Esophagus squamous epithelium (tissue), 5 donors: ENCODE measurements at regions not wholly inside any gene's neighbourhood (a gene's known extent, or its start where the extent isn't known, plus 50 kb on each side); places are given as distances from the start of the nearest gene placed in this dataset.
"Not testable (repeated sequence)": the region's sequence is repeated elsewhere in the genome, so short reads cannot be mapped to it uniquely, and the experiment has no call there.

Experiments used
- DNase-seq: peaks from one replicate; lab custom pipeline; 2025; lab: John Stamatoyannopoulos, UW
- H3K27ac ChIP-seq, 4 donors: fragments of 200-600 bp; sonication (generic); one replicate each; pipeline ENCODE4 v1.5.1; 2016 to 2019; ENCODE audit warnings: mild to moderate bottlenecking in 1 of 4
- H3K27me3 ChIP-seq, 4 donors: fragments of 200-600 bp; sonication (generic); 1 replicate in 3 of 4; 2 replicates in 1 of 4; pipeline versions ENCODE4 v1.5.1 to v1.6.0; 2017 to 2021; ENCODE audit warnings: antibody characterized with exemption in 1 of 4
- H3K36me3 ChIP-seq, 3 donors: fragments of 200-600 bp; sonication (generic); one replicate each; pipeline ENCODE4 v1.5.1; 2016 to 2019
- H3K4me1 ChIP-seq, 3 donors: fragments of 200-600 bp; sonication (generic); one replicate each; pipeline ENCODE4 v1.5.1; 2017 to 2019
- H3K4me3 ChIP-seq, 4 donors: fragments of 200-600 bp; sonication (generic); 1 replicate in 3 of 4; 2 replicates in 1 of 4; pipeline ENCODE4 v1.5.1; 2016 to 2019; ENCODE audit warnings: mild to moderate bottlenecking in 2 of 4, moderate library complexity in 1 of 4
- H3K9me3 ChIP-seq, 3 donors: fragments of 200-600 bp; sonication (generic); one replicate each; pipeline ENCODE4 v1.5.1; 2016 to 2019
- POLR2A ChIP-seq, 4 donors: fragments of 450-650 bp; IDR thresholded peaks; one replicate each; pipeline ENCODE4 v1.6.1; 2017; ENCODE audit warnings: antibody characterized with exemption in 4 of 4, mild to moderate bottlenecking in 4 of 4, moderate library complexity in 3 of 4
- WGBS, 2 donors: methylation state at CpG; one replicate each; pipeline ENCODE4 v1.1.5; 2018; 5-methylcytosine and 5-hydroxymethylcytosine counted together
- intact Hi-C: fragments of 100-400 bp; cut with DNase I; formaldehyde crosslinking; loops from one replicate; pipeline ENCODE4 v1.15.0; 2022
- TF ChIP-seq, protein P1 (sequence below), 6 experiments: fragments of 450-650 bp in 4 of 6; fragments of 200-600 bp in 2 of 6; sonication (generic) in 2 of 6; IDR thresholded peaks; one replicate each; pipeline ENCODE4 v1.5.1; 2016 to 2019; ENCODE audit warnings: antibody characterized with exemption in 6 of 6, mild to moderate bottlenecking in 4 of 6, moderate library complexity in 4 of 6
- donor health status: DM: yes; HTN: yes; CAD: no.

GRCh38 chr9:38171926-38172325, 102.9 kb upstream of the SHB start:
- Histone ChIP-seq H3K27ac (peak overlapping the region; percentile 1 to 79 (median 66)), H3K36me3 (no peaks in the 10 kb centered on the region), H3K4me3 (no peak overlapping the region), H3K27me3 (no peaks in the 10 kb centered on the region), H3K4me1 (peaks cover 0 to 22% (median 3%) of the 10 kb centered on the region in 3 donors), H3K9me3 (peaks cover 0 to 29% (median 19%) of the 10 kb centered on the region in 3 donors)
- intact Hi-C loops, result no loop called here
- no peak for TF ChIP-seq POLR2A (IDR thresholded peaks at IDR 0.05)
- TF ChIP-seq, protein P1, sequence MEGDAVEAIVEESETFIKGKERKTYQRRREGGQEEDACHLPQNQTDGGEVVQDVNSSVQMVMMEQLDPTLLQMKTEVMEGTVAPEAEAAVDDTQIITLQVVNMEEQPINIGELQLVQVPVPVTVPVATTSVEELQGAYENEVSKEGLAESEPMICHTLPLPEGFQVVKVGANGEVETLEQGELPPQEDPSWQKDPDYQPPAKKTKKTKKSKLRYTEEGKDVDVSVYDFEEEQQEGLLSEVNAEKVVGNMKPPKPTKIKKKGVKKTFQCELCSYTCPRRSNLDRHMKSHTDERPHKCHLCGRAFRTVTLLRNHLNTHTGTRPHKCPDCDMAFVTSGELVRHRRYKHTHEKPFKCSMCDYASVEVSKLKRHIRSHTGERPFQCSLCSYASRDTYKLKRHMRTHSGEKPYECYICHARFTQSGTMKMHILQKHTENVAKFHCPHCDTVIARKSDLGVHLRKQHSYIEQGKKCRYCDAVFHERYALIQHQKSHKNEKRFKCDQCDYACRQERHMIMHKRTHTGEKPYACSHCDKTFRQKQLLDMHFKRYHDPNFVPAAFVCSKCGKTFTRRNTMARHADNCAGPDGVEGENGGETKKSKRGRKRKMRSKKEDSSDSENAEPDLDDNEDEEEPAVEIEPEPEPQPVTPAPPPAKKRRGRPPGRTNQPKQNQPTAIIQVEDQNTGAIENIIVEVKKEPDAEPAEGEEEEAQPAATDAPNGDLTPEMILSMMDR (IDR thresholded peaks at IDR 0.05), result no peak
- 54 to 87% methylated on average over 3 of the region's 3 CpGs for WGBS, 2 donors
- DNase-seq, result no peak

GRCh38 chr9:38171538-38171884, 102.5 kb upstream of the SHB start:
- Histone ChIP-seq H3K9me3 (peaks cover 0 to 29% (median 19%) of the 10 kb centered on the region in 3 donors), H3K27me3 (no peaks in the 10 kb centered on the region), H3K27ac (peak overlapping the region; percentile 1 to 79 (median 66)), H3K36me3 (no peaks in the 10 kb centered on the region), H3K4me3 (no peak overlapping the region), H3K4me1 (peaks cover 0 to 22% (median 3%) of the 10 kb centered on the region in 3 donors)
- DNase-seq, result no peak
- TF ChIP-seq, protein P1 (IDR thresholded peaks at IDR 0.05), result no peak
- TF ChIP-seq POLR2A (IDR thresholded peaks at IDR 0.05), result no peak
- intact Hi-C loops, result no loop called here
- 67 to 73% methylated on average over 5 of the region's 5 CpGs for WGBS, 2 donors

DNA sequence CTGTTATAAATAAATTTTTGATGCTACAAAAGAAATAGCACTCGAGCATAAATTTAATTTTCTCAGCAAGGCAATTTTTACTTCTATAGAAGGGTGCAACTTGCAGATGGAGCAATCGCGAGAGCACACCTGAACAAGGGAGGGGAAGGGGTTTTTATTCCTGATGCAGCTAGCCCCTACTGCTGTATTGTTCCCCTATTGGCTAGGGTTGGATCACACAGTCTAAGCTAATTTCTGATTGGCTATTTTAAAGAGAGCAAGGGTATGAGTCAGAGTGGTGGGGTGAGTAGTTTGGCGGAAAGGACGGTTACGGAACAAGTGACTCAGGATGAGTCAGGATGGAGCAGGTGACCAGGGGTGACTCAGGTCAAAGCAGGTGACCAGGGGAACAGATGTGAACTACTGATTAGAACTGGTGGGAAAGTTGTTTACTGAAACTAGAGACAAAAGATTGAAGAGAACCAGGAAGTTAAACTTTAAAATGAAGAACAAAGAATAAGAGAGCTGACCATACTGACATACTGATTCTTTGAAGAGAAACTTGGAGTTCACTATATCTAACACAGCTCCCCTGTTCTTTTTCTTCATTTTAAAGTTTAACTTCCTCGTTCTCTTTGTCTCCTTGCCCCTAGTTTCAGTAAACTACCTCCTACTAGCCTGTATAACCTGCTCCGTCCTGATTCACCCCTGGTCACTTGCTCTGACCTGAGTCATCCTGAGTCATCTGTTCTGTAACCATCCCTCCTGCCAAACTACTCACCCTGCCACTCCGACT, 101.9 kb upstream of the SHB start:
- Histone ChIP-seq H3K9me3 (peaks cover 0 to 29% (median 19%) of the 10 kb centered on the region in 3 donors), H3K4me1 (peaks cover 0 to 22% (median 3%) of the 10 kb centered on the region in 3 donors), H3K27ac (peak overlapping the region; percentile 53 to 79 (median 66))
- DNase-seq, H3K27me3 ChIP-seq, H3K36me3 ChIP-seq, H3K4me3 ChIP-seq, intact Hi-C loops: not testable (repeated sequence)
- 49 to 53% methylated on average over 9 of the region's 9 CpGs for WGBS, 2 donors

GRCh38 chr9:38170155-38170554, 101.1 kb upstream of the SHB start:
- peaks cover 0 to 29% (median 19%) of the 10 kb centered on the region in 3 donors for H3K9me3 ChIP-seq
- intact Hi-C loops, H3K4me3 ChIP-seq, DNase-seq, H3K27me3 ChIP-seq, H3K36me3 ChIP-seq: not testable (repeated sequence)
- H3K27ac ChIP-seq, result peak overlapping the region in 2 of 4 donors; percentile 78 to 79
- H3K4me1 ChIP-seq, result peaks cover 0 to 23% (median 3%) of the 10 kb centered on the region in 3 donors
- WGBS, 2 donors, result 92% methylated on average over 6 of the region's 6 CpGs

GRCh38 chr9:38166501-38166900, 97.5 kb upstream of the SHB start:
- H3K27ac ChIP-seq, result no peak overlapping the region
- 85 to 96% methylated on average over 2 to 3 of the region's 5 CpGs for WGBS, 2 donors
- H3K9me3 ChIP-seq, result peaks cover 0 to 25% (median 19%) of the 10 kb centered on the region in 3 donors
- intact Hi-C loops, result no loop called here
- no peak for TF ChIP-seq POLR2A (IDR thresholded peaks at IDR 0.05)
- TF ChIP-seq, protein P1 (IDR thresholded peaks at IDR 0.05), result no peak
- H3K4me3 ChIP-seq, result no peak overlapping the region
- no peak for DNase-seq
- H3K36me3 ChIP-seq, result no peaks in the 10 kb centered on the region
- H3K4me1 ChIP-seq, result peaks cover 0 to 10% (median 0%) of the 10 kb centered on the region in 3 donors
- no peaks in the 10 kb centered on the region for H3K27me3 ChIP-seq

DNA sequence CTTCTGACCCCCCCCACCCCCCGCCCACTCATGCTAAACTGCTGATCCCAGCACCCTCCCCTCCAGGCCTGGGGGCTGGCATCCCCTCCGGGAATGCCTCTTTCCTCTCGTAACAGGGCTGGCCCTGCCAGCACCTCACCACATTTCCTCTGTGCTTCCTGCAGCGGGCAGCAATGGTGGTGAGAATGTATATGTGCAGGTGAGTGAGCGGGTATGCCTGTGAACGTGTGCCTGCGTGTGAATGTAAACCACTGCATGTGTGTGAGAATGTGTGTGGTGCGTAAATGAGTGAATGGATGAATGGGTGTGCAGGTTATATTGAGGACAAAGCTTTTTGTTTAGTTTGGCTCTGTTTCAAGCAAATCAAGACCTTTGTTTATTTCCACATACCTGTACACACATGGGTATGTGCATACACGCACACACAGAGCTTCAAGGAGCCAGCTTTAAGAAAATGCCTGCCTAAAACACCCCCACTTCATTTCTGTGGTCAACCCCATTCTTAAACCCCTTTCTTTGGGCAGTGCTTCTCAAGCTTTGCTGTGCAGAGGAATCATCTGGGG, 95.7 kb upstream of the SHB start:
- no peak overlapping the region for H3K27ac ChIP-seq
- H3K4me3 ChIP-seq, result no peak overlapping the region
- peaks cover 0 to 10% (median 8%) of the 10 kb centered on the region in 3 donors for H3K9me3 ChIP-seq
- H3K36me3 ChIP-seq, result no peaks in the 10 kb centered on the region
- WGBS, 2 donors, result 56 to 65% methylated on average over 7 to 8 of the region's 9 CpGs
- no peak for DNase-seq
- intact Hi-C loops, result no loop called here
- H3K27me3 ChIP-seq, result no peaks in the 10 kb centered on the region
- peaks cover 0 to 9% (median 0%) of the 10 kb centered on the region in 3 donors for H3K4me1 ChIP-seq
- TF ChIP-seq POLR2A (IDR thresholded peaks at IDR 0.05), result no peak
- TF ChIP-seq, protein P1 (IDR thresholded peaks at IDR 0.05), result no peak
